Lung (tissue), 11 donors: ENCODE measurements at regions not wholly inside any gene's neighbourhood (a gene's known extent, or its start where the extent isn't known, plus 50 kb on each side); places are given as distances from the start of the nearest gene placed in this dataset.

Source experiments
- ATAC-seq: fragments of 200-7000 bp; cut with Tn5 transposase; one replicate; pipeline ENCODE4 v1.9.1; 2020; ENCODE audit warnings: moderate number of reproducible peaks; ENCODE audit not compliant: insufficient read depth, low FRiP score
- DNase-seq, 3 donors: peaks; one replicate each; pipeline ENCODE4 v3.0.0-alpha.2; 2013 to 2017
- H3K27ac ChIP-seq, 2 donors: one replicate each; pipeline ENCODE4 v1.5.1; 2013; ENCODE audit warnings: mild to moderate bottlenecking in 2 of 2, moderate library complexity in 2 of 2, control low read depth in 1 of 2, inconsistent platforms in 1 of 2, low read depth in 1 of 2, low read length in 1 of 2
- H3K27me3 ChIP-seq, 3 donors: one replicate each; pipeline ENCODE4 v1.5.1; 2013; ENCODE audit warnings: low read length in 2 of 3; ENCODE audit not compliant: control insufficient read depth in 3 of 3, insufficient read depth in 3 of 3
- H3K36me3 ChIP-seq, 4 donors: one replicate each; pipeline ENCODE4 v1.5.1; 2013; ENCODE audit warnings: low read length in 4 of 4, mild to moderate bottlenecking in 1 of 4, moderate library complexity in 1 of 4; ENCODE audit not compliant: control insufficient read depth in 4 of 4, insufficient read depth in 4 of 4
- H3K4me1 ChIP-seq, 5 donors: one replicate each; pipeline ENCODE4 v1.5.1; 2013; ENCODE audit warnings: low read length in 5 of 5, mild to moderate bottlenecking in 2 of 5, moderate library complexity in 1 of 5; ENCODE audit not compliant: control insufficient read depth in 5 of 5, insufficient read depth in 5 of 5
- H3K4me3 ChIP-seq: one replicate; pipeline ENCODE4 v1.5.1; 2013; ENCODE audit warnings: mild to moderate bottlenecking, control low read depth, moderate library complexity
- H3K9ac ChIP-seq, 2 donors: one replicate each; pipeline ENCODE4 v1.5.1; 2013; ENCODE audit warnings: low read length in 2 of 2, control low read depth in 1 of 2; ENCODE audit not compliant: insufficient read depth in 1 of 2
- H3K9me3 ChIP-seq, 4 donors: one replicate each; pipeline ENCODE4 v1.5.1; 2013; ENCODE audit warnings: low read length in 3 of 4, mild to moderate bottlenecking in 1 of 4, moderate library complexity in 1 of 4; ENCODE audit not compliant: control insufficient read depth in 4 of 4, insufficient read depth in 3 of 4
- CTCF ChIP-seq: IDR thresholded peaks from 2 replicates; pipeline ENCODE4 v1.5.1; 2012; ENCODE audit warnings: mild to moderate bottlenecking; ENCODE audit errors: control extremely low read depth, extremely low read depth
- WGBS, 2 donors: extraction: QIAGEN DNeasy Blood & Tissue Kit; methylation state at CpG; one replicate each; pipeline ENCODE4 v1.1.7; 2013; 5-methylcytosine and 5-hydroxymethylcytosine counted together
- donor health status: control.
- donor health status: control.
- donor health status: Bipolar disorder and iron deficiency.
- donor health status: healthy.
- donor health status: DM: yes; HTN: yes; CAD: no.

GRCh38 chr13:44785401-44785800, 203.9 kb downstream of the NUFIP1 start:
- WGBS, 2 donors: 97% methylated on average over 3 of the region's 3 CpGs
- DNase-seq (no peak), ATAC-seq (no peak)
- Histone ChIP-seq H3K9me3 (peaks cover 0 to 3% (median 0%) of the 10 kb centered on the region in 4 donors), H3K4me3 (no peak overlapping the region), H3K9ac (no peak overlapping the region), H3K27me3 (no peaks in the 10 kb centered on the region), H3K27ac (no peak overlapping the region), H3K36me3 (no peaks in the 10 kb centered on the region), H3K4me1 (peaks cover 0 to 9% (median 0%) of the 10 kb centered on the region in 5 donors)
- no peak for TF ChIP-seq CTCF

- Histone ChIP-seq H3K27ac (no peak overlapping the region), H3K9me3 (peaks cover 0 to 3% (median 0%) of the 10 kb centered on the region in 4 donors), H3K27me3 (no peaks in the 10 kb centered on the region), H3K4me3 (no peak overlapping the region), H3K36me3 (no peaks in the 10 kb centered on the region), H3K9ac (no peak overlapping the region), H3K4me1 (peaks cover 0 to 9% (median 0%) of the 10 kb centered on the region in 5 donors)
- TF ChIP-seq CTCF: no peak
- ATAC-seq: no peak
- WGBS, 2 donors: 95 to 97% methylated on average over 2 of the region's 2 CpGs
- no peak for DNase-seq
Observed at GRCh38 chr13:44784708-44785080, 204.6 kb downstream of the NUFIP1 start.

- no peak for TF ChIP-seq CTCF
- Histone ChIP-seq H3K9me3 (peaks cover 0 to 3% (median 0%) of the 10 kb centered on the region in 4 donors), H3K27me3 (no peaks in the 10 kb centered on the region), H3K4me1 (peaks cover 0 to 9% (median 0%) of the 10 kb centered on the region in 5 donors), H3K4me3 (no peak overlapping the region), H3K27ac (no peak overlapping the region), H3K9ac (no peak overlapping the region), H3K36me3 (no peaks in the 10 kb centered on the region)
- no peak for ATAC-seq
- peak in 2 of 3 donors; percentile 27 to 28 for DNase-seq
- 83 to 89% methylated on average over 4 of the region's 4 CpGs for WGBS, 2 donors
Observed at GRCh38 chr13:44783994-44784707, 205.1 kb downstream of the NUFIP1 start.
